Gastrocnemius medialis (tissue), 4 donors: ENCODE measurements at regions not wholly inside any gene's neighbourhood (a gene's known extent, or its start where the extent isn't known, plus 50 kb on each side); places are given as distances from the start of the nearest gene placed in this dataset.

Experiments
- POLR2A ChIP-seq, 2 donors: fragments of 450-650 bp; IDR thresholded peaks; one replicate each; pipeline ENCODE4 v1.6.1; 2017; ENCODE audit warnings: antibody characterized with exemption in 2 of 2, mild to moderate bottlenecking in 2 of 2, moderate library complexity in 2 of 2
- TF ChIP-seq, protein P1 (sequence below), 5 experiments: fragments of 450-650 bp in 3 of 5; fragments of 200-600 bp in 2 of 5; sonication (generic) in 2 of 5; IDR thresholded peaks in 4 of 5; conservative IDR thresholded peaks in 1 of 5; 1 replicate in 4 of 5; 2 replicates in 1 of 5; pipeline ENCODE4 v1.5.1; 2016 to 2019; ENCODE audit warnings: antibody characterized with exemption in 5 of 5, mild to moderate bottlenecking in 3 of 5, moderate library complexity in 3 of 5

DNA sequence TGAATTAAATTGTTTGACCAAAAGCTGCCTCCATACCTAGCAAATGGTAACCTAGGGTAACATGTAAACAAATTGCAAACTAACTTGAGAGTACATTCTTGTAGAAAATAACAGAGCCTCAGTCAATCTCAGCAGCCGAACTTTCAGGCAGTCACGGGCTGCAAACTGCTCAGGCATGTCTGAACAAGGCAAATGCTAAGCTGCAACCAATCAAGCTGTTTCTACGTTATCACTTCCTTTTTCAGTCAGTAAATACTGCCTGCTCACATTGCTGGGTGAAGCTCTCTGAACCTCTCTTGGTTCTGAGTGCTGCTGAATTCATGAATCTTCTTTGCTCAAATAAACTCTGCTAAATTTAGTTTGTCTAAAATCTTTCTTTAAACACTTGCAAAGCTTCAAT lies 1212.4 kb downstream of the SORCS1 start:
- no peak for TF ChIP-seq POLR2A (IDR thresholded peaks at IDR 0.05)
- TF ChIP-seq, protein P1, sequence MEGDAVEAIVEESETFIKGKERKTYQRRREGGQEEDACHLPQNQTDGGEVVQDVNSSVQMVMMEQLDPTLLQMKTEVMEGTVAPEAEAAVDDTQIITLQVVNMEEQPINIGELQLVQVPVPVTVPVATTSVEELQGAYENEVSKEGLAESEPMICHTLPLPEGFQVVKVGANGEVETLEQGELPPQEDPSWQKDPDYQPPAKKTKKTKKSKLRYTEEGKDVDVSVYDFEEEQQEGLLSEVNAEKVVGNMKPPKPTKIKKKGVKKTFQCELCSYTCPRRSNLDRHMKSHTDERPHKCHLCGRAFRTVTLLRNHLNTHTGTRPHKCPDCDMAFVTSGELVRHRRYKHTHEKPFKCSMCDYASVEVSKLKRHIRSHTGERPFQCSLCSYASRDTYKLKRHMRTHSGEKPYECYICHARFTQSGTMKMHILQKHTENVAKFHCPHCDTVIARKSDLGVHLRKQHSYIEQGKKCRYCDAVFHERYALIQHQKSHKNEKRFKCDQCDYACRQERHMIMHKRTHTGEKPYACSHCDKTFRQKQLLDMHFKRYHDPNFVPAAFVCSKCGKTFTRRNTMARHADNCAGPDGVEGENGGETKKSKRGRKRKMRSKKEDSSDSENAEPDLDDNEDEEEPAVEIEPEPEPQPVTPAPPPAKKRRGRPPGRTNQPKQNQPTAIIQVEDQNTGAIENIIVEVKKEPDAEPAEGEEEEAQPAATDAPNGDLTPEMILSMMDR (IDR thresholded peaks at IDR 0.05 in 4 of 5, conservative IDR thresholded peaks at IDR 0.05 in 1 of 5), result no peak
